Psoas muscle (tissue), 7 donors: ENCODE measurements at regions not wholly inside any gene's neighbourhood (a gene's known extent, or its start where the extent isn't known, plus 50 kb on each side); places are given as distances from the start of the nearest gene placed in this dataset.

ENCODE experiments used
- ATAC-seq, 4 donors: fragments of 200-7000 bp; cut with Tn5 transposase; one replicate each; pipeline ENCODE4 v1.9.1; 2020; ENCODE audit warnings: moderate library complexity in 3 of 4, mild to moderate bottlenecking in 2 of 4
- DNase-seq, 2 donors: peaks; one replicate each; pipeline ENCODE4 v3.0.0-alpha.2; 2020
- H3K27ac ChIP-seq: fragments of 200-600 bp; one replicate; pipeline ENCODE4 v1.8.0; 2022
- H3K27me3 ChIP-seq, 3 donors: fragments of 200-600 bp in 1 of 3; one replicate each; pipeline versions ENCODE4 v1.6.1 to v1.8.0; 2013 to 2022; ENCODE audit warnings: low read length in 2 of 3, mild to moderate bottlenecking in 2 of 3, moderate library complexity in 1 of 3; ENCODE audit not compliant: insufficient read depth in 3 of 3
- H3K36me3 ChIP-seq, 2 donors: fragments of 200-600 bp in 1 of 2; one replicate each; pipeline versions ENCODE4 v1.6.1 to v1.8.0; 2013 to 2022; ENCODE audit warnings: low read depth in 1 of 2, mild to moderate bottlenecking in 1 of 2, moderate library complexity in 1 of 2; ENCODE audit not compliant: insufficient read depth in 1 of 2
- H3K4me1 ChIP-seq: fragments of 200-600 bp; one replicate; pipeline ENCODE4 v1.8.0; 2022
- H3K4me3 ChIP-seq: fragments of 200-600 bp; one replicate; pipeline ENCODE4 v1.8.0; 2022; ENCODE audit warnings: mild to moderate bottlenecking
- H3K9me3 ChIP-seq: fragments of 200-600 bp; one replicate; pipeline ENCODE4 v1.8.0; 2022
- CTCF ChIP-seq: fragments of 200-600 bp; IDR thresholded peaks from one replicate; pipeline ENCODE4 v1.8.0; 2022; ENCODE audit warnings: antibody characterized with exemption
- WGBS, 3 donors: extraction: QIAGEN DNeasy Blood & Tissue Kit; methylation state at CpG; one replicate each; pipeline versions ENCODE4 v1.1.6 to v1.1.7; 2013; 5-methylcytosine and 5-hydroxymethylcytosine counted together
- intact Hi-C, 2 donors: fragments of 100-400 bp; cut with DNase I; formaldehyde crosslinking; loops; one replicate each; pipeline versions ENCODE4 v1.11.0 to v1.14.2; 2022
- donor health status: healthy with polysubstance abuse.
- donor health status: DM: no; HTN: no; CAD: no; lungs with moderate emphysema.
- donor health status: Bipolar disorder and iron deficiency.
- donor health status: healthy.
- donor health status: DM: yes; HTN: yes; CAD: no.
- donor health status: DM: no; HTN: no; CAD: no.
- donor health status: DM: yes; HTN: yes; CAD: no.

- intact Hi-C loops = no loop called here
- Histone ChIP-seq H3K27me3 (no peaks in the 10 kb centered on the region), H3K36me3 (no peaks in the 10 kb centered on the region), H3K27ac (no peak overlapping the region), H3K4me3 (no peak overlapping the region), H3K9me3 (no peaks in the 10 kb centered on the region), H3K4me1 (no peaks in the 10 kb centered on the region)
- ATAC-seq (no peak), DNase-seq (no peak)
- TF ChIP-seq CTCF = no peak
- WGBS, 3 donors = 63 to 89% (median 88%) methylated on average over 2 of the region's 2 CpGs
These were observed 547.4 kb downstream of the SLC4A3 start for GRCh38 chr2:220174826-220175225.

DNA sequence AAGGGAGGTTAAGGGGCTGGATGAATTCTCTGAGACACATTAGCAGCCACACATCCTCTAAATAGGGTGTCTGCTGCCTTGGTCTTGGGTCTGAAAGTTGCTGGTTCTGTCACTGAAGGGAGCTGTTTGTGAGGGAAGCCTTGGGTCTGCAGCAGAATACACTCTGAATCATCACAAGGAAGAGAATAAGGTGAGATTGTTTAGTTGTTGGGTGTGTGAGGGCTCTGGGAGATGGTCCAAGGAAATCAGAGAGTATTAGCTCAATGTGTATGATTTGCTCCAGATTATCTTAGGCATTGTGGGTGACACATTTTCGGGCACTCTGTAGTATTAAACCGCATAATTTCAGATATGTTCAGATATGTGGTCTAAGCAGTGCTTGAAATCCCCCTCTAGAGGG, 548.5 kb downstream of the SLC4A3 start:
- 89 to 93% (median 92%) methylated on average over 2 of the region's 2 CpGs for WGBS, 3 donors
- Histone ChIP-seq H3K27ac (no peak overlapping the region), H3K9me3 (no peaks in the 10 kb centered on the region), H3K27me3 (no peaks in the 10 kb centered on the region), H3K36me3 (no peaks in the 10 kb centered on the region), H3K4me1 (no peaks in the 10 kb centered on the region), H3K4me3 (no peak overlapping the region)
- no peak for DNase-seq
- intact Hi-C loops = no loop called here
- no peak for ATAC-seq
- TF ChIP-seq CTCF = no peak

DNA sequence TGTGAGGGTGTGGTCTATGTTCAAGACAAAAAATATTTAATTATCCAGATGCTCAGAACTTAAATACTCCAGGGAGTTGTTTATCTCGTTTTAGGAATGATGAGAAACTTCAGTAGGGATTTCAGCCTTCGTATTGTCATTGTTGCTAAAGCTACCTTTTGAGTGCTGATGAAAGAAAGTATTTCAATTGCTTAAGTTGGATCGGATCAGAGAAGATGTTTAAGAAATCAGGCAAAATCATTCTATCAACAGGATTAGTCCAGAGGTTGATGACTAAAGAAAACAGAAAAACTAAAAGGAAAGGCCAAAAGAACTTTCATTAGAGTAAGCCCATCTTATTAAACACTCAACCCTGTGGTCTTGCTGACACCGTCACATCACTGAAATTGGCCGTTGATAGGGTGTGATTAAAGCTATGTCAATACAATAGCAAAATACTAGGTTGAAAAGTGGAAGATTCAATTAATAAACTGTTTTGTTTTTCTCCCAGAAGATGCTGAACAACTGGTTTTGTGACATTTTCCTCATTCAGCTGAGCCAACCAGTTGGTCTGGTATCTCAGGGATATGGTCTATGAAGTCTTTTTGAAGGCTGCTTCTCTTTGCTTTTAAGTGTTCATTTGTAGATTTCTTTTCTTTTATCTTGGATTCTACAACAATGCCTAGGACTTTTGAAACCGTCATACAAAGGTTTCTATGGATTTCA, 551.7 kb downstream of the SLC4A3 start:
- Histone ChIP-seq H3K27me3 (no peaks in the 10 kb centered on the region), H3K4me3 (no peak overlapping the region), H3K9me3 (no peaks in the 10 kb centered on the region), H3K4me1 (no peaks in the 10 kb centered on the region), H3K36me3 (no peaks in the 10 kb centered on the region), H3K27ac (no peak overlapping the region)
- intact Hi-C loops = no loop called here
- ATAC-seq (no peak), DNase-seq (no peak)
- WGBS, 3 donors = 88 to 89% (median 88%) methylated on average over 6 of the region's 6 CpGs
- TF ChIP-seq CTCF = no peak

GRCh38 chr2:220181165-220181564, 553.7 kb downstream of the SLC4A3 start:
- H3K36me3 ChIP-seq = no peaks in the 10 kb centered on the region
- WGBS, 3 donors = 83 to 100% (median 96%) methylated on average over 1 of the region's 1 CpG
- intact Hi-C loops = no loop called here
- H3K27ac ChIP-seq = no peak overlapping the region
- ATAC-seq (no peak), DNase-seq (no peak)
- H3K9me3 ChIP-seq = no peaks in the 10 kb centered on the region
- H3K4me3 ChIP-seq = no peak overlapping the region
- no peak for TF ChIP-seq CTCF
- H3K27me3 ChIP-seq = no peaks in the 10 kb centered on the region
- H3K4me1 ChIP-seq = no peaks in the 10 kb centered on the region

DNA sequence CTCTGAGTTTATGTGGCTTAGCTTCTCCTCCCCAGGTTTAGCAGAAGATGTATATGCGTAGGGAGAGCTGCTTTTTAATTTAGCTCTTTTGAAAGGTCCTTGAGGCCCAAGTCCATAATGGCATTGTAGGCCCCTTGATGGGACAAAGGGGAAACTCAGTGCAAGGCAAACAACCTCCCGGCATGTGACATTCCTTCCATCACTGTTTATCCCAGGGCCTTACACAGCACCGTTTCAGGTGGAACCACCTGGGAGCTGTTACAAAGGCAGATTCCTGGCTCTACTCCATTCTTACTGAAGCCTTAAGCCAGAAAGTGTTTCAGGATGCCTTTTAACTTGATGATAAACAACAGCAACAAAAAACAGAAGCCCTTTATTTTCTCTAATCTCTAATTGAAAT, 555.4 kb downstream of the SLC4A3 start:
- Histone ChIP-seq H3K36me3 (no peaks in the 10 kb centered on the region), H3K9me3 (no peaks in the 10 kb centered on the region), H3K27me3 (no peaks in the 10 kb centered on the region), H3K4me3 (no peak overlapping the region), H3K4me1 (no peaks in the 10 kb centered on the region), H3K27ac (no peak overlapping the region)
- ATAC-seq (no peak), DNase-seq (no peak)
- WGBS, 3 donors = 78 to 84% (median 84%) methylated on average over 3 of the region's 3 CpGs
- intact Hi-C loops = no loop called here
- TF ChIP-seq CTCF = no peak
